Prostate gland (tissue), 2 donors: ENCODE measurements at regions not wholly inside any gene's neighbourhood (a gene's known extent, or its start where the extent isn't known, plus 50 kb on each side); places are given as distances from the start of the nearest gene placed in this dataset.

Experiments used
- POLR2A ChIP-seq: fragments of 450-650 bp; IDR thresholded peaks from one replicate; pipeline ENCODE4 v1.6.1; 2016; ENCODE audit warnings: antibody characterized with exemption, mild to moderate bottlenecking
- POLR2AphosphoS5 ChIP-seq: sonication (generic); formaldehyde crosslinking; IDR thresholded peaks from one replicate; pipeline ENCODE4 v1.6.1; 2017; ENCODE audit warnings: antibody characterized with exemption
- TF ChIP-seq, protein P1 (sequence below), 4 experiments: fragments of 200-600 bp in 2 of 4; fragments of 450-650 bp in 2 of 4; sonication (generic) in 2 of 4; IDR thresholded peaks; 1 replicate in 3 of 4; 2 replicates in 1 of 4; pipeline ENCODE4 v1.5.1; 2016 to 2019; ENCODE audit warnings: antibody characterized with exemption in 4 of 4, mild to moderate bottlenecking in 2 of 4, moderate library complexity in 2 of 4

DNA sequence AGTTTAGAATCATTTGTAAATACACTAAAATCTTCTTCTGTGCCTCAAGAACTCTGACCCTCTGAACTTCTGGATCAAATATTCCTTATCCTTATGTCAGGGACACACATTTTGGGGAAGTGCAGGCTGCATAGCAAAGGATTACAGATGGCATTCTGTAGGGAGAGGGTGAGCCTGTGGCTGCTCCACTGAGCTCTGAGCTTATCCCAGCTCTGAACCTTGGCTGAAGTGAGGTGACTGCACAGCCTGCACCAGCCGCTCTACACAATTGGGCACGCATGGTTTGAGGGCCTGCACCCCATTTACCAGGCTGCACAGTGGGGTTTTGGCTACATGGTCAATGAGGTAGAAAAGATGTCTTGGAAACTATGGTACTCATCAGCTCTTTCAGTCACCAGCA is 251.6 kb downstream of the GALR1 start:
- TF ChIP-seq, protein P1, sequence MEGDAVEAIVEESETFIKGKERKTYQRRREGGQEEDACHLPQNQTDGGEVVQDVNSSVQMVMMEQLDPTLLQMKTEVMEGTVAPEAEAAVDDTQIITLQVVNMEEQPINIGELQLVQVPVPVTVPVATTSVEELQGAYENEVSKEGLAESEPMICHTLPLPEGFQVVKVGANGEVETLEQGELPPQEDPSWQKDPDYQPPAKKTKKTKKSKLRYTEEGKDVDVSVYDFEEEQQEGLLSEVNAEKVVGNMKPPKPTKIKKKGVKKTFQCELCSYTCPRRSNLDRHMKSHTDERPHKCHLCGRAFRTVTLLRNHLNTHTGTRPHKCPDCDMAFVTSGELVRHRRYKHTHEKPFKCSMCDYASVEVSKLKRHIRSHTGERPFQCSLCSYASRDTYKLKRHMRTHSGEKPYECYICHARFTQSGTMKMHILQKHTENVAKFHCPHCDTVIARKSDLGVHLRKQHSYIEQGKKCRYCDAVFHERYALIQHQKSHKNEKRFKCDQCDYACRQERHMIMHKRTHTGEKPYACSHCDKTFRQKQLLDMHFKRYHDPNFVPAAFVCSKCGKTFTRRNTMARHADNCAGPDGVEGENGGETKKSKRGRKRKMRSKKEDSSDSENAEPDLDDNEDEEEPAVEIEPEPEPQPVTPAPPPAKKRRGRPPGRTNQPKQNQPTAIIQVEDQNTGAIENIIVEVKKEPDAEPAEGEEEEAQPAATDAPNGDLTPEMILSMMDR (IDR thresholded peaks at IDR 0.05) = no peak
- TF ChIP-seq POLR2A (no peak), POLR2AphosphoS5 (no peak)
